Natural killer cell treated with Interleukin-12 subunit alpha and Interleukin-12 subunit beta and Interleukin-15 and Interleukin-18, amount 100 ng/mL, for 72 hours (primary cell): ENCODE measurements at regions not wholly inside any gene's neighbourhood (a gene's known extent, or its start where the extent isn't known, plus 50 kb on each side); places are given as distances from the start of the nearest gene placed in this dataset.

Source experiments
- ATAC-seq, 2 donors: fragments of 150-1000 bp; cut with Tn5 transposase in 1 of 2; sonication (Bioruptor Pico), chemical (Tn5 transposase) in 1 of 2; 2 replicates each; pipeline ENCODE4 v1.10.0; 2021
- DNase-seq: peaks from one replicate; pipeline ENCODE4 v3.0.0; 2022; ENCODE audit warnings: low spot score
- H3K27ac Mint-ChIP-seq, 2 donors: 1 replicate in 1 of 2; 2 replicates in 1 of 2; pipeline ENCODE4 v1.8.0; 2022; ENCODE audit warnings: mixed read lengths in 2 of 2, mild to moderate bottlenecking in 1 of 2, moderate library complexity in 1 of 2
- H3K27me3 Mint-ChIP-seq, 2 donors: 1 replicate in 1 of 2; 2 replicates in 1 of 2; pipeline ENCODE4 v1.8.0; 2022; ENCODE audit warnings: mixed read lengths in 2 of 2
- H3K36me3 Mint-ChIP-seq: one replicate; pipeline ENCODE4 v1.8.0; 2022; ENCODE audit warnings: mixed read lengths
- H3K4me1 Mint-ChIP-seq, 2 donors: 1 replicate in 1 of 2; 2 replicates in 1 of 2; pipeline ENCODE4 v1.8.0; 2022; ENCODE audit warnings: low read depth in 2 of 2, mixed read lengths in 2 of 2, mild to moderate bottlenecking in 1 of 2
- H3K4me3 Mint-ChIP-seq: one replicate; pipeline ENCODE4 v1.8.0; 2022; ENCODE audit warnings: mixed read lengths
- H3K9me3 Mint-ChIP-seq: 2 replicates; pipeline ENCODE4 v1.8.0; 2022; ENCODE audit warnings: mixed read lengths

DNA sequence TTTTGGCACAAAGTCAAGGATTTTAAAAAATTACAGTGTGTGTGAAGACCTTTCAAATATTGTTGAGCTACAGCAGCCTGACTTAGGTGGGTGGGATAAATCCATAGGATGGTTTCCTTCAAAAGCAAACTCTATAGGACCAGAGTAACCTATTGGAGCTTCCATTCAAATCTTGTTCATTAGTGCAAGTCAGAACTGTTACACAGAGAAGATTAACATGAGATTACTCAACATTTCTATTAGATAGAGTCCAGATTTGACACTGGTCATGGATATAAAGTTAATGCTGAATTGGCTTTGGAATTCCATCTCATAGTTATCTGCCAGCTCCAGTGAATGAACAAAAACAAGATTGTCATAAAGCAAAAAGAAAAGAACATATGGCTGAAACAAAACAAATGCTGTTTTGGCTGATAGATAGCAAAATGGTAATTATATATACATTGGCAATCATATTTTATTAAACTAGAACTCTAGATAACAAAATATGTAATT, 129.6 kb upstream of the SEMA3A start:
- Mint-ChIP-seq H3K36me3 (no peaks in the 10 kb centered on the region), H3K4me3 (no peak overlapping the region), H3K4me1 (no peaks in the 10 kb centered on the region), H3K27ac (no peak overlapping the region), H3K27me3 (no peaks in the 10 kb centered on the region), H3K9me3 (peaks cover 8% of the 10 kb centered on the region)
- no peak for DNase-seq
- no peak for ATAC-seq

DNA sequence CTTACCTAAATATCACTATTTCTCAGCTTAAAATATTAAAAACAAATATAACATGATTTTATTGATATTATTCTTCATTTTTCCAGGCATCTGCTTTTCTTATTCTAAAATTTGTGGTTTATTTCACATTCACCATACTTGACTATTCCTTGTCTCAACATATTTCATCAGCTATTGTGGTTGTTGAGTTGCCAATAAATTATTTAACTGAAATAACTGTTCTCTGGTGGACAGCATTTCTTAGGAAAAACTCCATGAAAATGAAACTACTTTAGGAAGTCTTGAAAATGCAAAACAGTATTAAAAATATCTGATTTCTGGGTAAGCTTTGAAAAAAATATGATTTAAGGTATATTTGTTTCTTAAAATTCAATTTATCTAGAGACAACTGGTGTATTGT, 122.9 kb upstream of the SEMA3A start:
- no peak for ATAC-seq
- no peaks in the 10 kb centered on the region for H3K27me3 Mint-ChIP-seq
- H3K27ac Mint-ChIP-seq: no peak overlapping the region
- H3K4me1 Mint-ChIP-seq: no peaks in the 10 kb centered on the region
- no peaks in the 10 kb centered on the region for H3K9me3 Mint-ChIP-seq
- no peak overlapping the region for H3K4me3 Mint-ChIP-seq
- peaks cover 4% of the 10 kb centered on the region for H3K36me3 Mint-ChIP-seq
- no peak for DNase-seq

DNA sequence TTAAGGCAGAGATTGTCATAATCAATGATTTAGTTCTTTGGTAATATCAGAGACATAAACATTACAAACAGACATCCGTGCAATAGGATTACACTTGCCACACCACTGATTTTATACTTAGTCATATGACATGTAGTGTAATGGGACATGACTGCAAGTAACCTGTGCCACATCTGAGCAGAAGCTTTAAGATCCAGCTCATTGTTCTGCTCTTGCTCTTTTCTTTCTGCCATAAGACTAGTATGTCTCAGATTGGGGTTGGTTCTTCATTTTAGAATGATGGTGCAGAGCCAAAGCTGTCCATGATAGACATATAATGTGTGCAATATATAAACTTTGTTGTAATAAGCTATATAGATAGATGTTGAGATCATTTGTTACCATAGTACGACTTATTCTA, 119.7 kb upstream of the SEMA3A start:
- no peaks in the 10 kb centered on the region for H3K4me1 Mint-ChIP-seq
- no peaks in the 10 kb centered on the region for H3K27me3 Mint-ChIP-seq
- no peak overlapping the region for H3K4me3 Mint-ChIP-seq
- peaks cover 4% of the 10 kb centered on the region for H3K36me3 Mint-ChIP-seq
- no peak overlapping the region for H3K27ac Mint-ChIP-seq
- H3K9me3 Mint-ChIP-seq: no peaks in the 10 kb centered on the region
- DNase-seq (no peak), ATAC-seq (no peak)

DNA sequence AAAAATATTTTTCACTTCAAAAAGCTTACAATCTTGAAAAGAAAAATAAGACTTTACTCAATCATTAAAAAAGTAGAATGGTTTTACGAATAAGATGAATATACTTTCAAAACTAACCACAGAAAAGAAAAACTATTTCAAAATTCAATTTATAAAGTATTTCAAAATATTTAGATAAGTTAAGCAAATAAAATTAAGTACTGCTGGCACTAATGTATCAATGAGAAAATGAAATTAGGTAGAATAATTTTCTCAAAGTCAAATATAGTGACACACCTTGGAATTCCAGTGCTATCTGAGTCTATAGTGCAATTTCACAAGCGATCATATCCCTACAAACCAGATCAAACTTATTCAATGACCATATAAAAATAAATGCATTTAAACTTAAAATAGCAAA, 109.8 kb upstream of the SEMA3A start:
- Mint-ChIP-seq H3K9me3 (peaks cover 8% of the 10 kb centered on the region), H3K27ac (no peak overlapping the region), H3K4me1 (no peaks in the 10 kb centered on the region), H3K4me3 (no peak overlapping the region), H3K36me3 (peaks cover 5% of the 10 kb centered on the region), H3K27me3 (no peaks in the 10 kb centered on the region)
- DNase-seq (no peak), ATAC-seq (no peak)

DNA sequence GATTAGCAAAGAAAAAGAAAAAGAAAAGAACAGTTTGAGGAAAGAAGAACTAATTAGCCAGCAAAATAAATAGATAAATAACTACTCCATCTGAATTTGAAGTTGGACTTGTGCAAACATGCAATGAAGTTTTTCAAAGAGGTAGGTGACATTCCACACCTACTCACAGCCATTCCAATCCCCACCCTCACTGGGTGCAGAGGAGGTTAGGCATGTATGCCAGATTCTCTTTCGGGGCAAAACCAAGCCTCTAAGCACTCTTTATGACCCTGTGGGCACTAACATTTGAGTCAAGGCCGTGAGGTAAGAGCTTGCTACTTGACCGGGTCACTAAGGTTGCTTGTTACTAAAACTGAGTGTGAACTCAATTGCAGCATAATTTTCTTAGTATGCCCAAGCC, 108.4 kb upstream of the SEMA3A start:
- no peaks in the 10 kb centered on the region for H3K27me3 Mint-ChIP-seq
- no peak overlapping the region for H3K4me3 Mint-ChIP-seq
- H3K36me3 Mint-ChIP-seq: no peaks in the 10 kb centered on the region
- no peaks in the 10 kb centered on the region for H3K4me1 Mint-ChIP-seq
- H3K9me3 Mint-ChIP-seq: no peaks in the 10 kb centered on the region
- H3K27ac Mint-ChIP-seq: no peak overlapping the region
- ATAC-seq (no peak), DNase-seq (no peak)

DNA sequence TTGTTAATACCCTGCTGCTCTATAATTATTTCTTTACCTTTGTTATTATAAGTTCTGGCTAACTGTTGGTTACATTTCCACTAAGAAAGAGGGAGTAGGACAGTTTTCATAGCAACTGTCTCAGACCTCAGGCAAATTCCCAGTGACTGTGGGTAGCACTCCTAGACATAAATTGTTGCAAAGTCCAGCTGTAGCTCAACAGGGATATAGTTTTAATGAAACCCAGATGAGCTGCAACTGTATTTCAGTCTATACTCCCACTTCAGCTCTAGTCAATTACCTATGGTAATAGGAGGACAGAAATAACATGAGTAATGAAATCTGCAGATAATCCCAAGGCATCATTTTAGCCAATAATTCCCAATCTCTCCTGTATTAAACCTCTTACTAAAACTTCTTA, 103.0 kb upstream of the SEMA3A start:
- Mint-ChIP-seq H3K27me3 (no peaks in the 10 kb centered on the region), H3K4me3 (no peak overlapping the region), H3K4me1 (no peaks in the 10 kb centered on the region), H3K36me3 (no peaks in the 10 kb centered on the region), H3K27ac (no peak overlapping the region), H3K9me3 (no peaks in the 10 kb centered on the region)
- no peak for ATAC-seq
- no peak for DNase-seq

DNA sequence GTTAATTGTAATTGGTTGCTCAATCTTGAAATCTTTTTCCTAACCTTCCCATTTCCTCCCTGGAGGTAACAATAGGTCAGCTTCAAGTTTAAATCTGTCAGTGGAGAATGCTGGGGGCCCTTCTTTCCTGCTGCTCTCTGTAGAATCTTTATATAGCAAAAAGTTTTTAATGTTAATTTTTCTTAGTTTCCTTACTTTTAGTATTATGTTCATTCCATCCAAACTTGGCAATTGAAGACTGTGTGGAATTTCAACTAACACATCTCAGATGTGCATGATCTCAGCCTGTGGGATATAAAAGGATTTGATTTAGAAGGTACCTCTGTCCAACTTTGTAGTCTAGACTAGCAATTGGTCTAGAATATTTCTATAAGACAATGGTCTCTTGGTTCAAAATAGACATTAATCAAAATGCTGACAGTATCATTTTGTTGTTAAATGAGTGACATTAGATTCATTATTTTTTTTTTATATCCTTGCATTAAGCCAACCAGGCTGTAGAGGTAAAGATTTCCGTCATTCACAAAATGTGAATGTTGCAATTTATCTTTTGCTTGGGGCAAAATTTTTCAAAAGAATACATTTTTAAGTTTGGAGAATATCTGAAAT, 100.4 kb upstream of the SEMA3A start:
- ATAC-seq (no peak), DNase-seq (no peak)
- Mint-ChIP-seq H3K36me3 (no peaks in the 10 kb centered on the region), H3K4me1 (no peaks in the 10 kb centered on the region), H3K27ac (no peak overlapping the region), H3K9me3 (no peaks in the 10 kb centered on the region), H3K27me3 (no peaks in the 10 kb centered on the region), H3K4me3 (no peak overlapping the region)

DNA sequence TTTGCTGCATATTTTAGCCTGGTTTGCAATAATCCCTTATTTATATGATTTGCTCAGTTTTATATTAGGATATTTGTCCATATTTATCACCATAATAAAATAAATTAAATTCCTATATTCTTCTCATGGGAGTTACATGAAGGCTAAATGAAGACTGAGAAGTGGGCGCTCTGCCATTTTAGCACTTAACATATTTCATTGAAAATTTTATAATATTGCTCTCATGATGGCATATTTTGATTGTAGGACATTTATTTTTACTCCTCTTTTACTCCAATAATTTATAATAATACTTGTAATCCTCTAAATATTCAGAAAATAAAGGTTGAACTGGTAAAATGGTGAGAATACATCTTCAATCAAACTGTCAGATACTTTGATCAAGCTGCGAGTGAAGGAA, 99.8 kb upstream of the SEMA3A start:
- Mint-ChIP-seq H3K27me3 (no peaks in the 10 kb centered on the region), H3K27ac (no peak overlapping the region), H3K4me1 (no peaks in the 10 kb centered on the region), H3K36me3 (no peaks in the 10 kb centered on the region), H3K9me3 (no peaks in the 10 kb centered on the region), H3K4me3 (no peak overlapping the region)
- DNase-seq (no peak), ATAC-seq (no peak)

DNA sequence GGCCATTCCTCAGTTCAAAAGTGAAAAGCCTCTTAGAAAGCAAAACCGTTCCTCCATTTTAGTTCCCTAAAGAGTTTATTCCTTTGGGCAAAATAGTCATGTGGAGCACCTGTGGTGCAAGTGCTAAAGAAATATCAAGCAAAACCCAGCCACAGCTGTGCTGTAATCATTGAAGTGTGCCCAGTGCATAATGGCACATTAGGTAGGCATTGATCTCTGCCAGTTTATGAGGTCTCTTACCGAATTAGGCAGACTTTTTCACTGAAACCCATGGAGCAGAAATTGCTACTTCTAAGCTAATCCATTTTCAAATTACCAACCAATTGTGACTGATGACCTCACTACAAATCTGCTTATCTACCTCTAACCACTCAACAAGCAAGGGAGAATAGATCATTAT, 97.2 kb upstream of the SEMA3A start:
- Mint-ChIP-seq H3K4me3 (no peak overlapping the region), H3K36me3 (no peaks in the 10 kb centered on the region), H3K9me3 (no peaks in the 10 kb centered on the region), H3K27me3 (no peaks in the 10 kb centered on the region), H3K4me1 (no peaks in the 10 kb centered on the region), H3K27ac (no peak overlapping the region)
- no peak for ATAC-seq
- no peak for DNase-seq

DNA sequence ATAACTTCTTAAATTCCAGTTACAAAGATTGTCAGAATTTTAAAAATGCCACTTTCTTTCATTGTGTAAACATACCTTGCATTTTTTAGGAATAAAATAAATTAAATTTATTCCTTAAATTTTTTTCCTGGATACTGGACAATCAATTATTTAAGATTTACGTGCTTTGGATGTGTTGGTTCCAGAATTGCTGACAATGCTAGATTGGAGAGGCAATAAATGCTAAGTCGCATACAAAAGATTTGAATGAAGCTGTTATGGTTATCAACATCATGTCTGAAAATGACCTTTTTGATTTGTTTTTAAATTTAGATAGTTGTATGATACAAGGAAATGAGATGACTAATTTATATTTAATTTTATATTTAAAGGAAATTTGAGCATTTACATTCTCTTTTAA, 89.2 kb upstream of the SEMA3A start:
- Mint-ChIP-seq H3K27me3 (no peaks in the 10 kb centered on the region), H3K27ac (no peak overlapping the region), H3K4me3 (no peak overlapping the region), H3K9me3 (no peaks in the 10 kb centered on the region), H3K4me1 (no peaks in the 10 kb centered on the region), H3K36me3 (no peaks in the 10 kb centered on the region)
- DNase-seq (no peak), ATAC-seq (no peak)

DNA sequence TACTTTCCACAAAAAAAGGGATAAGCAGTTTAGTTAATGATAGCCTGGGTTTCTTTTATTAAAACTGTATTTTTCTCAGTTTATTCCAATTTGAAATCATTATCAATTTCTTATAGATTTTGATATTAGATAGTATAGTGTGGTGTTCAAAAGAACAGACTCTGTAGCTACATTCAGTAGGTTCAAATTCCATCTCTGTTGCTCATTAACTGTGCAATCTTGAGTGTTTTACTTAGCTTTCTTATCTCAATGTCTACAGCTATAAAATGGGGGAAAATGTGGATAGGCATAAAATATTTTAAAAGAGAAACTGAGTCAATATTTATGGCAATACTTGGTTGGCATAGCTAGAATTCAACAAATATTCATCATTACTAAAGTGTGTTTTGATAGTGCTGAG, 86.9 kb upstream of the SEMA3A start:
- H3K4me3 Mint-ChIP-seq: no peak overlapping the region
- no peak overlapping the region for H3K27ac Mint-ChIP-seq
- H3K9me3 Mint-ChIP-seq: no peaks in the 10 kb centered on the region
- DNase-seq (no peak), ATAC-seq (no peak)
- no peaks in the 10 kb centered on the region for H3K36me3 Mint-ChIP-seq
- no peaks in the 10 kb centered on the region for H3K27me3 Mint-ChIP-seq
- H3K4me1 Mint-ChIP-seq: no peaks in the 10 kb centered on the region

DNA sequence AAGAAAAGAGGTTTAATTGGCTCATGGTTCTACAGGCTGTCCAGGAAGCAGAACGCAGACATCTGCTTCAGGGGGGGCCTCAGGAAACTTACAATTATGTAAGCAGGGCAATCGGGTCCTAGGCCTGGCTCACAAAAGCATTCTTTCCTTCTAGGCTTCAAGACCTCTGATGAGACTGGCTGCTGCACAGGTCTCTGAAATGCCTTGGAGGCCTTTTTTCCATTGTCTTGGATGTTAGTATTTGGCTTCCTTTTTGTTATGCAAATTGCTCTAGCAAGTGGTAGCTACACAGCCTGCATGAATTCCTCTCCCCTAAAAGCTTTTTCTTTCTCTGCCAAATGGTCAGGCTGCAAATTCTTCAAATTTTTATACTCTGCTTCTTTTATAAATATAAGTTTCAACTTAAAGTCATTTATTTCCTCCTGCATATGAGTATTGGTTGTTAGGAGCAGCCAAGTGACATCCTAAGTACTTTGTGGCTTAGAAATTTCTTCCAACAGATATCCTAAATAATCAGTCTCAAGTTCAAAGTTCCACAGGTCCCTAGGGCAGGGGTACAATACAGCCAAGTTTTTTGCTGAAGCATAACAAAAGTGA, 83.1 kb upstream of the SEMA3A start:
- Mint-ChIP-seq H3K27ac (no peak overlapping the region), H3K36me3 (no peaks in the 10 kb centered on the region), H3K4me3 (no peak overlapping the region), H3K4me1 (no peaks in the 10 kb centered on the region), H3K9me3 (no peaks in the 10 kb centered on the region), H3K27me3 (no peaks in the 10 kb centered on the region)
- ATAC-seq (no peak), DNase-seq (no peak)

DNA sequence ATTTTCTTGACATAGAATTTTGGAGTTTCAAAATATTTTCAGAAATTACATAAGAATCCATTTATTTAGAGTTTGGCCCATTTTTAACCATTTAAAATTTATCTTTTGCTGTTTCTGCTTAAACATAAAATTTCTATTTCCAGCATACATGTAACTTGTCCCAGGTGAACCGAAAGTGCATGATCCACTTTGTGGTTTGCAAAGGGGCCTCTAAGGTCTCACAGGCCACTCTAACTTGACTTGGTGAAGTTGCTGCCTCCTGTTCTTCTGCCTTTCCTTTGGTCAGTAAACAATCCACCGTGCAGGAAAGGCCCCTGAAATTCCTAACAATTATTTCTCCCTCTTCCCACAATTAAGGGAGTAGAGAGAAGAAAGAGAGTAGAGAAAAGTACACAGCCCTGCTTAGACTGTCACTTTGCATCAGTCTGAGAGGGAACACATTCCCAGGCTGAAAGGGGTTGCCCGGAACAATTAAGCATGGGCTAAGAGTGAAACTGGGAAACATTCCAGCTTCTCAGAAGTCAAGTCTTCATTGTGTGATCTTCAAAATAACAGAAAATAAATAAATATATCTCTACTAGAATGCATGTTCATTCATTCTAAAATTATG, 79.5 kb upstream of the SEMA3A start:
- Mint-ChIP-seq H3K4me3 (no peak overlapping the region), H3K4me1 (no peaks in the 10 kb centered on the region), H3K36me3 (no peaks in the 10 kb centered on the region), H3K27me3 (no peaks in the 10 kb centered on the region), H3K27ac (no peak overlapping the region), H3K9me3 (no peaks in the 10 kb centered on the region)
- no peak for ATAC-seq
- no peak for DNase-seq

DNA sequence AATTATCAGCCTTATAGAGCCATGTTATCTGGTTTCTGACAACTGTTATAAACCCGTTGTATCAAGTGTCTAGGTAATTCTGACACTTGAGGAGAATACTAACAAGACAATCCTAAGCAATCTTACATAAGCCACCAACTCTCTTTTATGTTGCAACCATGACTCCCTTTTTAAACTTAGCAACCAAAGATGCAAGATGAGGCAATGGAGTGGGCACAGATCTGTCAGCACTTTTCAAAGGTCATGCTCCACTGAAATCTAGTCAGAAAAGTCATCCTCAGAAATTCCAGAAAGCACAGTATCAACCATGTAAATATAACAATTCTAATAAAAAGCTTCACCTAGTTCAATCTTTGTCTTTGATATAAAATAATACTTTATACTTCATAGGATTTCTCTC, 77.0 kb upstream of the SEMA3A start:
- DNase-seq (no peak), ATAC-seq (no peak)
- Mint-ChIP-seq H3K36me3 (no peaks in the 10 kb centered on the region), H3K27me3 (no peaks in the 10 kb centered on the region), H3K27ac (no peak overlapping the region), H3K4me1 (no peaks in the 10 kb centered on the region), H3K4me3 (no peak overlapping the region), H3K9me3 (no peaks in the 10 kb centered on the region)

DNA sequence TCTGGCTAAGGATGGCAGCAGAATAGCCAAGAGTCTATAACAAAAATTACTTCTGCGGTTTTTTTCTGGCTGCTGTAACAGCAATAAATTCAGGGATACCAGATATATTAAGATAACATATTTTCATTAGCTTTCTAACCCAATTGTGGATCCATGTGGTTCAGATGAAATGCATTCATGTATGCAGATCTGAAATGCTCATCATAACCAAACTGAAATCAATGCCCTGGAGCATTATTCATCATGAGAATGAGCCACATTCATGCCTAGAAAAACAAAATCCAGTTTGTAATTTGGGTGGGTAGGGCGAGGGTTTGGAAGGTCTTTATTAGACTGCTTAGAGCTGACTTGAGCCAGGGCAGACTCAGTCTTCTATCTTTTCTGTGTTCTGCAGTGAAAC, 69.8 kb upstream of the SEMA3A start:
- no peak for ATAC-seq
- H3K4me1 Mint-ChIP-seq: no peaks in the 10 kb centered on the region
- peaks cover 6% of the 10 kb centered on the region for H3K9me3 Mint-ChIP-seq
- H3K4me3 Mint-ChIP-seq: no peak overlapping the region
- H3K36me3 Mint-ChIP-seq: no peaks in the 10 kb centered on the region
- H3K27ac Mint-ChIP-seq: no peak overlapping the region
- H3K27me3 Mint-ChIP-seq: no peaks in the 10 kb centered on the region
- DNase-seq: no peak
